NB4 (cell line): ENCODE measurements at regions not wholly inside any gene's neighbourhood (a gene's known extent, or its start where the extent isn't known, plus 50 kb on each side); places are given as distances from the start of the nearest gene placed in this dataset.

Experiments used
- POLR2A ChIP-seq: IDR thresholded peaks from 2 replicates; pipeline ENCODE4 v1.6.1; 2011; ENCODE audit warnings: mild to moderate bottlenecking; ENCODE audit not compliant: insufficient read length; ENCODE audit errors: extremely low read depth
- TF ChIP-seq, protein P1 (sequence below): IDR thresholded peaks from one replicate; pipeline ENCODE4 v1.5.1; 2012; ENCODE audit warnings: low read depth, low read length
- TF ChIP-seq, protein P2 (sequence below): IDR thresholded peaks from 2 replicates; pipeline ENCODE4 v1.6.1; 2011; ENCODE audit warnings: low read depth, low read length

- TF ChIP-seq, protein P1, sequence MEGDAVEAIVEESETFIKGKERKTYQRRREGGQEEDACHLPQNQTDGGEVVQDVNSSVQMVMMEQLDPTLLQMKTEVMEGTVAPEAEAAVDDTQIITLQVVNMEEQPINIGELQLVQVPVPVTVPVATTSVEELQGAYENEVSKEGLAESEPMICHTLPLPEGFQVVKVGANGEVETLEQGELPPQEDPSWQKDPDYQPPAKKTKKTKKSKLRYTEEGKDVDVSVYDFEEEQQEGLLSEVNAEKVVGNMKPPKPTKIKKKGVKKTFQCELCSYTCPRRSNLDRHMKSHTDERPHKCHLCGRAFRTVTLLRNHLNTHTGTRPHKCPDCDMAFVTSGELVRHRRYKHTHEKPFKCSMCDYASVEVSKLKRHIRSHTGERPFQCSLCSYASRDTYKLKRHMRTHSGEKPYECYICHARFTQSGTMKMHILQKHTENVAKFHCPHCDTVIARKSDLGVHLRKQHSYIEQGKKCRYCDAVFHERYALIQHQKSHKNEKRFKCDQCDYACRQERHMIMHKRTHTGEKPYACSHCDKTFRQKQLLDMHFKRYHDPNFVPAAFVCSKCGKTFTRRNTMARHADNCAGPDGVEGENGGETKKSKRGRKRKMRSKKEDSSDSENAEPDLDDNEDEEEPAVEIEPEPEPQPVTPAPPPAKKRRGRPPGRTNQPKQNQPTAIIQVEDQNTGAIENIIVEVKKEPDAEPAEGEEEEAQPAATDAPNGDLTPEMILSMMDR = no peak
- TF ChIP-seq POLR2A = no peak
- TF ChIP-seq, protein P2, sequence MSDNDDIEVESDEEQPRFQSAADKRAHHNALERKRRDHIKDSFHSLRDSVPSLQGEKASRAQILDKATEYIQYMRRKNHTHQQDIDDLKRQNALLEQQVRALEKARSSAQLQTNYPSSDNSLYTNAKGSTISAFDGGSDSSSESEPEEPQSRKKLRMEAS = no peak
These were observed 1099.7 kb downstream of the DIAPH3 start for GRCh38 chr13:59064042-59064441.
